ENCODE measurements at regions not wholly inside any gene's neighbourhood (a gene's known extent, or its start where the extent isn't known, plus 50 kb on each side); places are given as distances from the start of the nearest gene placed in this dataset.

- Histone ChIP-seq H3K9me3 (ENCODE audit: control insufficient read depth in 1 of 2, insufficient read depth in 1 of 2, low read length in 2 of 2) (peaks cover 0 to 18% of the 10 kb centered on the region in 2 experiments), H3K27me3 (ENCODE audit: control insufficient read depth in 1 of 2, insufficient read depth in 2 of 2, low read length in 2 of 2) (no peaks in the 10 kb centered on the region), H3K27ac (ENCODE audit: low read depth in 1 of 2, low read length in 2 of 2) (no peak overlapping the region), H3K4me3 (ENCODE audit: low read length) (no peak overlapping the region), H3K4me1 (ENCODE audit: insufficient read depth, low read length) (no peaks in the 10 kb centered on the region), H3K36me3 (ENCODE audit: insufficient read depth, low read length) (no peaks in the 10 kb centered on the region)
- Mint-ChIP-seq H3K9me3 (peaks cover 3% of the 10 kb centered on the region), H3K27me3 (no peaks in the 10 kb centered on the region), H3K36me3 (ENCODE audit: low read depth) (no peaks in the 10 kb centered on the region), H3K4me3 (no peak overlapping the region), H3K27ac (no peak overlapping the region), H3K4me1 (ENCODE audit: low read depth) (no peaks in the 10 kb centered on the region)
- ChIA-PET CTCF (no interaction called here), POLR2A (no interaction called here)
- no peak for DNase-seq
- TF ChIP-seq CTCF (IDR thresholded peaks at IDR 0.05) = no peak
- intact Hi-C loops (cut with DNase I, micrococcal nuclease) = no loop called here
- ATAC-seq (ENCODE audit: poor library complexity) = no peak
Measured at GRCh38 chr6:63437058-63437457, 117.3 kb upstream of the LGSN start.

- intact Hi-C loops (cut with DNase I, micrococcal nuclease) = no loop called here
- Histone ChIP-seq H3K9me3 (ENCODE audit: control insufficient read depth in 1 of 2, insufficient read depth in 1 of 2, low read length in 2 of 2) (peaks cover 0 to 30% of the 10 kb centered on the region in 2 experiments), H3K36me3 (ENCODE audit: insufficient read depth, low read length) (no peaks in the 10 kb centered on the region), H3K27me3 (ENCODE audit: control insufficient read depth in 1 of 2, insufficient read depth in 2 of 2, low read length in 2 of 2) (no peaks in the 10 kb centered on the region), H3K27ac (ENCODE audit: low read depth in 1 of 2, low read length in 2 of 2) (no peak overlapping the region), H3K4me1 (ENCODE audit: insufficient read depth, low read length) (no peaks in the 10 kb centered on the region), H3K4me3 (ENCODE audit: low read length) (no peak overlapping the region)
- POLR2A ChIA-PET = no interaction called here
- Mint-ChIP-seq H3K27ac (no peak overlapping the region), H3K4me1 (ENCODE audit: low read depth) (no peaks in the 10 kb centered on the region), H3K9me3 (peaks cover 3% of the 10 kb centered on the region), H3K27me3 (no peaks in the 10 kb centered on the region), H3K4me3 (no peak overlapping the region), H3K36me3 (ENCODE audit: low read depth) (no peaks in the 10 kb centered on the region)
- TF ChIP-seq CTCF (IDR thresholded peaks at IDR 0.05) = no peak
- ATAC-seq (ENCODE audit: poor library complexity) (no peak), DNase-seq (no peak)
- CTCF ChIA-PET = no interaction called here
Measured at GRCh38 chr6:63440057-63440456, 120.3 kb upstream of the LGSN start.

- Histone ChIP-seq H3K36me3 (ENCODE audit: insufficient read depth, low read length) (no peaks in the 10 kb centered on the region), H3K4me3 (ENCODE audit: low read length) (no peak overlapping the region), H3K9me3 (ENCODE audit: control insufficient read depth in 1 of 2, insufficient read depth in 1 of 2, low read length in 2 of 2) (peaks cover 0 to 30% of the 10 kb centered on the region in 2 experiments), H3K27ac (ENCODE audit: low read depth in 1 of 2, low read length in 2 of 2) (no peak overlapping the region), H3K4me1 (ENCODE audit: insufficient read depth, low read length) (no peaks in the 10 kb centered on the region), H3K27me3 (ENCODE audit: control insufficient read depth in 1 of 2, insufficient read depth in 2 of 2, low read length in 2 of 2) (no peaks in the 10 kb centered on the region)
- H3K4me3 Mint-ChIP-seq = no peak overlapping the region
- no peak for DNase-seq
- H3K4me1 Mint-ChIP-seq (ENCODE audit: low read depth) = no peaks in the 10 kb centered on the region
- no peak overlapping the region for H3K27ac Mint-ChIP-seq
- no peak for TF ChIP-seq CTCF (IDR thresholded peaks at IDR 0.05)
- intact Hi-C loops (cut with DNase I, micrococcal nuclease) = no loop called here
- H3K36me3 Mint-ChIP-seq (ENCODE audit: low read depth) = no peaks in the 10 kb centered on the region
- peaks cover 3% of the 10 kb centered on the region for H3K9me3 Mint-ChIP-seq
- ChIA-PET POLR2A (no interaction called here), CTCF (no interaction called here)
- H3K27me3 Mint-ChIP-seq = no peaks in the 10 kb centered on the region
- no peak for ATAC-seq (ENCODE audit: poor library complexity)
Measured at GRCh38 chr6:63440594-63440993, 120.8 kb upstream of the LGSN start.

Measured in CD4-positive, alpha-beta T cell (primary cell).